GM12872 (cell line): ENCODE measurements at regions not wholly inside any gene's neighbourhood (a gene's known extent, or its start where the extent isn't known, plus 50 kb on each side); places are given as distances from the start of the nearest gene placed in this dataset.

Experiments used
- CTCF ChIP-seq: IDR thresholded peaks from 3 replicates; pipeline ENCODE4 v1.5.1; 2011; ENCODE audit warnings: low read depth, mild to moderate bottlenecking, low read length, moderate library complexity; ENCODE audit not compliant: insufficient read depth

- no peak for TF ChIP-seq CTCF
Observed at GRCh38 chr20:5430670-5431069, 113.9 kb upstream of the PROKR2 start.

- TF ChIP-seq CTCF = no peak
Observed at GRCh38 chr20:5426026-5426425, 109.3 kb upstream of the PROKR2 start.

GRCh38 chr20:5416086-5416485 is 99.3 kb upstream of the PROKR2 start:
- TF ChIP-seq CTCF = no peak

- no peak for TF ChIP-seq CTCF
Observed at GRCh38 chr20:5413394-5413793, 96.6 kb upstream of the PROKR2 start.

- TF ChIP-seq CTCF = no peak
Observed at GRCh38 chr20:5410470-5410869, 93.7 kb upstream of the PROKR2 start.

GRCh38 chr20:5402903-5403531 is 86.3 kb upstream of the PROKR2 start:
- peak; percentile 91 for TF ChIP-seq CTCF

GRCh38 chr20:5401277-5401875 is 84.6 kb upstream of the PROKR2 start:
- no peak for TF ChIP-seq CTCF
